Liver (tissue), 7 donors: ENCODE measurements at regions not wholly inside any gene's neighbourhood (a gene's known extent, or its start where the extent isn't known, plus 50 kb on each side); places are given as distances from the start of the nearest gene placed in this dataset.

ENCODE experiments used
- DNase-seq: peaks from one replicate; pipeline ENCODE4 v3.0.0-alpha.2; 2017; ENCODE audit warnings: low spot score
- H3K27ac ChIP-seq, 2 donors: one replicate each; pipeline ENCODE4 v1.7.0; 2013; ENCODE audit warnings: inconsistent platforms in 2 of 2, low read length in 2 of 2, control low read depth in 1 of 2, low read depth in 1 of 2, mild to moderate bottlenecking in 1 of 2
- H3K27me3 ChIP-seq, 4 donors: one replicate each; pipeline versions ENCODE4 v1.6.1 to v1.7.0; 2013; ENCODE audit warnings: low read length in 3 of 4, inconsistent platforms in 1 of 4, mild to moderate bottlenecking in 1 of 4, moderate library complexity in 1 of 4; ENCODE audit not compliant: control insufficient read depth in 4 of 4, insufficient read depth in 4 of 4
- H3K36me3 ChIP-seq, 4 donors: one replicate each; pipeline versions ENCODE4 v1.6.1 to v1.7.0; 2013; ENCODE audit warnings: low read length in 3 of 4, mild to moderate bottlenecking in 3 of 4, low read depth in 1 of 4, moderate library complexity in 1 of 4; ENCODE audit not compliant: control insufficient read depth in 4 of 4, insufficient read depth in 3 of 4
- H3K4me1 ChIP-seq, 4 donors: one replicate each; pipeline versions ENCODE4 v1.6.1 to v1.7.0; 2013; ENCODE audit warnings: low read length in 3 of 4, mild to moderate bottlenecking in 3 of 4, moderate library complexity in 1 of 4; ENCODE audit not compliant: control insufficient read depth in 4 of 4, insufficient read depth in 4 of 4
- H3K4me3 ChIP-seq, 3 donors: one replicate each; pipeline versions ENCODE4 v1.6.1 to v1.7.0; 2013; ENCODE audit warnings: low read length in 3 of 3, control low read depth in 1 of 3, low read depth in 1 of 3, mild to moderate bottlenecking in 1 of 3
- H3K9ac ChIP-seq, 2 donors: one replicate each; pipeline ENCODE4 v1.7.0; 2013; ENCODE audit warnings: low read length in 2 of 2, mild to moderate bottlenecking in 2 of 2, moderate library complexity in 2 of 2, control low read depth in 1 of 2, low read depth in 1 of 2
- H3K9me3 ChIP-seq, 4 donors: one replicate each; pipeline versions ENCODE4 v1.6.1 to v1.7.0; 2013; ENCODE audit warnings: low read length in 3 of 4; ENCODE audit not compliant: control insufficient read depth in 4 of 4
- EGR1 ChIP-seq, 2 donors: IDR thresholded peaks; 2 replicates each; pipeline ENCODE4 v1.6.1; 2016 to 2018; ENCODE audit warnings: antibody characterized with exemption in 2 of 2, low read depth in 2 of 2
- FOXA1 ChIP-seq: IDR thresholded peaks from 2 replicates; pipeline ENCODE4 v1.6.1; 2016; ENCODE audit warnings: antibody characterized with exemption
- FOXA2 ChIP-seq: IDR thresholded peaks from 2 replicates; pipeline ENCODE4 v1.6.1; 2016; ENCODE audit warnings: antibody characterized with exemption
- GABPA ChIP-seq, 2 donors: IDR thresholded peaks in 1 of 2; conservative IDR thresholded peaks in 1 of 2; 2 replicates each; pipeline ENCODE4 v1.6.1; 2016; ENCODE audit warnings: antibody characterized with exemption in 2 of 2, mild to moderate bottlenecking in 1 of 2, moderate library complexity in 1 of 2
- HNF4G ChIP-seq: IDR thresholded peaks from 2 replicates; pipeline ENCODE4 v1.6.1; 2016; ENCODE audit warnings: antibody characterized with exemption
- JUND ChIP-seq, 2 donors: IDR thresholded peaks; 2 replicates each; pipeline ENCODE4 v1.6.1; 2016; ENCODE audit warnings: antibody characterized with exemption in 2 of 2
- MAX ChIP-seq: IDR thresholded peaks from 2 replicates; pipeline ENCODE4 v1.6.1; 2016; ENCODE audit warnings: antibody characterized with exemption
- NR2F2 ChIP-seq: IDR thresholded peaks from 2 replicates; pipeline ENCODE4 v1.6.1; 2016; ENCODE audit warnings: antibody characterized with exemption
- REST ChIP-seq: IDR thresholded peaks from 2 replicates; pipeline ENCODE4 v1.6.1; 2016; ENCODE audit warnings: antibody characterized with exemption, mild to moderate bottlenecking
- SP1 ChIP-seq: IDR thresholded peaks from 2 replicates; pipeline ENCODE4 v1.6.1; 2018; ENCODE audit warnings: antibody characterized with exemption, mild to moderate bottlenecking
- YY1 ChIP-seq: IDR thresholded peaks from 2 replicates; pipeline ENCODE4 v1.6.1; 2016; ENCODE audit warnings: antibody characterized with exemption, mild to moderate bottlenecking
- WGBS: extraction: QIAGEN DNeasy Blood & Tissue Kit; methylation state at CpG from one replicate; pipeline ENCODE4 v1.1.7; 2013; 5-methylcytosine and 5-hydroxymethylcytosine counted together
- TF ChIP-seq, protein P1 (sequence below): IDR thresholded peaks from 2 replicates; pipeline ENCODE4 v1.6.1; 2016; ENCODE audit warnings: antibody characterized with exemption
- donor health status: healthy.
- donor health status: healthy.
- donor health status: healthy.
- donor health status: healthy.

- no peak for TF ChIP-seq REST
Measured at GRCh38 chr4:53810643-53811042, 219.4 kb upstream of the LNX1 start (continued).

DNA sequence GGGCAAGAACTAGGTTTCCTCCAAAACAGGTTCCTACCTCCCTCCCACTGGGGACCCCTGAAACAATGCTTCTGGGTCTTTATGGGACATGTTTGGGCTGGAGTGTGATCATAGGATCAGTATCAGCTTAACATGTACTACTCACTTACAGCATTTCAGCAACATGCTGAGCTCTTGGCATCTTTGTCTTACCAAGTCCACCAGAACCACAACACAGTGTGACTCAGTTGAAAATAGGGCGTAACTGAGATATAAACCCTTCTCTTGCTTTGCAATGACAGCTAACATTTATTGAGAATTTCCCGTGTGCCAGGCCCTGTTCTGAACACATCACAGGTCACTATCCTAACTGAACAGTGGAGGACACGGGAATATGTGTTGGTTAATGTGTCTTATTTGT lies 218.5 kb upstream of the LNX1 start:
- no peaks in the 10 kb centered on the region for H3K36me3 ChIP-seq
- no peak for DNase-seq
- H3K27me3 ChIP-seq = no peaks in the 10 kb centered on the region
- H3K27ac ChIP-seq = no peak overlapping the region
- WGBS = 94% methylated on average over 3 of the region's 3 CpGs
- H3K9me3 ChIP-seq = no peaks in the 10 kb centered on the region
- H3K4me3 ChIP-seq = no peak overlapping the region
- H3K4me1 ChIP-seq = no peaks in the 10 kb centered on the region
- H3K9ac ChIP-seq = no peak overlapping the region
- TF ChIP-seq GABPA (IDR thresholded peaks at IDR 0.05 in 1 of 2, conservative IDR thresholded peaks at IDR 0.05 in 1 of 2) (no peak), FOXA1 (no peak), HNF4G (no peak), SP1 (no peak), FOXA2 (no peak), MAX (no peak)
- TF ChIP-seq, protein P1, sequence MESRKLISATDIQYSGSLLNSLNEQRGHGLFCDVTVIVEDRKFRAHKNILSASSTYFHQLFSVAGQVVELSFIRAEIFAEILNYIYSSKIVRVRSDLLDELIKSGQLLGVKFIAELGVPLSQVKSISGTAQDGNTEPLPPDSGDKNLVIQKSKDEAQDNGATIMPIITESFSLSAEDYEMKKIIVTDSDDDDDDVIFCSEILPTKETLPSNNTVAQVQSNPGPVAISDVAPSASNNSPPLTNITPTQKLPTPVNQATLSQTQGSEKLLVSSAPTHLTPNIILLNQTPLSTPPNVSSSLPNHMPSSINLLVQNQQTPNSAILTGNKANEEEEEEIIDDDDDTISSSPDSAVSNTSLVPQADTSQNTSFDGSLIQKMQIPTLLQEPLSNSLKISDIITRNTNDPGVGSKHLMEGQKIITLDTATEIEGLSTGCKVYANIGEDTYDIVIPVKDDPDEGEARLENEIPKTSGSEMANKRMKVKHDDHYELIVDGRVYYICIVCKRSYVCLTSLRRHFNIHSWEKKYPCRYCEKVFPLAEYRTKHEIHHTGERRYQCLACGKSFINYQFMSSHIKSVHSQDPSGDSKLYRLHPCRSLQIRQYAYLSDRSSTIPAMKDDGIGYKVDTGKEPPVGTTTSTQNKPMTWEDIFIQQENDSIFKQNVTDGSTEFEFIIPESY = no peak

DNA sequence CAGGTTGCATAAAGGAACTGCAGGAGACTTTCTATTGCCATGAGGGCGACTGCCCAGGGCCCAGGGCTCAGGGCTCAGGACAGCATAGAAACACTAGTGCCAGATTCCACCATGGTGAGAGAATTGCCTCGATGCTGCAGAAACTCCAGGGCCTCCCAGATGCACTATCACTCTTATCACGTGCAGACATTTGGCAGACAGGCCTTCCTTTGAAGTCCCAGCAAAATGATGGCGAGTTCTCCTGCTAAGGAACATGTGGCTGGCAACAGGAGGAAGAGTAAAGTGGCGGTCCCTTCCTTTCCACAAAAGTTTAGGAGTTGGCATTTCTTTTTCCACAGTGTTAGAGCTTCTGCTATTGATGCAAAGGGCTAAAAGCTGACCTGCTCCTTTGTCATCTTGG lies 214.0 kb upstream of the LNX1 start:
- Histone ChIP-seq H3K4me1 (peaks cover 0 to 1% (median 0%) of the 10 kb centered on the region in 4 donors), H3K36me3 (no peaks in the 10 kb centered on the region), H3K27me3 (no peaks in the 10 kb centered on the region), H3K27ac (no peak overlapping the region), H3K4me3 (no peak overlapping the region), H3K9ac (no peak overlapping the region), H3K9me3 (no peaks in the 10 kb centered on the region)
- WGBS = 76% methylated on average over 5 of the region's 5 CpGs
- TF ChIP-seq EGR1 (IDR thresholded peaks at IDR 0.05; ENCODE audit: low read depth in 2 of 2) (no peak), HNF4G (no peak), FOXA1 (no peak), MAX (no peak), YY1 (no peak), JUND (IDR thresholded peaks at IDR 0.05) (no peak), NR2F2 (no peak), SP1 (no peak)
- TF ChIP-seq, protein P1 = no peak
- DNase-seq = no peak
